ENCODE measurements at regions not wholly inside any gene's neighbourhood (a gene's known extent, or its start where the extent isn't known, plus 50 kb on each side); places are given as distances from the start of the nearest gene placed in this dataset.
"Not testable (repeated sequence)": the region's sequence is repeated elsewhere in the genome, so short reads cannot be mapped to it uniquely, and the experiment has no call there.

DNA sequence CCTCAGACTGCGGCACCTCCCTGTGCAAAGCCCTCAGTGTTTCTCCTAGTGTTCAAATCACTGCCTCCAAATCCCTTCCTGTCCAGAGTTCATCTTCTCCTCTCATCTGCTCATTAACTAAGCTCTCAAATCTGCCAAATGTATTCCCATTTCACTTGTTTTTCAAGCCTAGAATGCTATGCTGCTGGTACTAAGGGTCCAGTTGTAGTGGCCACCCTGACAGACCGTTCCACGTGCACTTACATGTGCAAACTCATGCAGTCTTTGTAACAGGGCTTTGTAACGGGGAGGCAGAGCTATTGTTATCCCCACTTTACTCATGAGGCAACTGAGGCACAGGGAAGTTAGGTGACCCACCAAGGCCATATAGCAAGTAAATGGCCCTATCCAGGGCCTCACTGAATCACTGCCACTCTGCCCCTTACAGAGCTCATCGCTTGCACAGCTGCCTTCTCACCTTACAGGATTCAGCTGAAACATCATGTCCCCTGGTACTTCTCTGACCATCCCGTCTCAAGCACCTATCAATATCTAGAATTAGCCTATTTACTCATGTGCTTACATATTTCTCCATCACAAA lies 153.0 kb upstream of the PDE1C start:
- DNase-seq, result no peak
- H3K9me3 ChIP-seq, result peaks cover 4% of the 10 kb centered on the region
- no peaks in the 10 kb centered on the region for H3K4me1 ChIP-seq
- H3K27me3 ChIP-seq (ENCODE audit: low read depth), result no peaks in the 10 kb centered on the region
- intact Hi-C loops (cut with DNase I), result no loop called here
- TF ChIP-seq, protein P1, sequence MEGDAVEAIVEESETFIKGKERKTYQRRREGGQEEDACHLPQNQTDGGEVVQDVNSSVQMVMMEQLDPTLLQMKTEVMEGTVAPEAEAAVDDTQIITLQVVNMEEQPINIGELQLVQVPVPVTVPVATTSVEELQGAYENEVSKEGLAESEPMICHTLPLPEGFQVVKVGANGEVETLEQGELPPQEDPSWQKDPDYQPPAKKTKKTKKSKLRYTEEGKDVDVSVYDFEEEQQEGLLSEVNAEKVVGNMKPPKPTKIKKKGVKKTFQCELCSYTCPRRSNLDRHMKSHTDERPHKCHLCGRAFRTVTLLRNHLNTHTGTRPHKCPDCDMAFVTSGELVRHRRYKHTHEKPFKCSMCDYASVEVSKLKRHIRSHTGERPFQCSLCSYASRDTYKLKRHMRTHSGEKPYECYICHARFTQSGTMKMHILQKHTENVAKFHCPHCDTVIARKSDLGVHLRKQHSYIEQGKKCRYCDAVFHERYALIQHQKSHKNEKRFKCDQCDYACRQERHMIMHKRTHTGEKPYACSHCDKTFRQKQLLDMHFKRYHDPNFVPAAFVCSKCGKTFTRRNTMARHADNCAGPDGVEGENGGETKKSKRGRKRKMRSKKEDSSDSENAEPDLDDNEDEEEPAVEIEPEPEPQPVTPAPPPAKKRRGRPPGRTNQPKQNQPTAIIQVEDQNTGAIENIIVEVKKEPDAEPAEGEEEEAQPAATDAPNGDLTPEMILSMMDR (IDR thresholded peaks at IDR 0.05), result no peak
- no peak for ATAC-seq
- H3K4me3 ChIP-seq, result no peak overlapping the region
- no peaks in the 10 kb centered on the region for H3K36me3 ChIP-seq
- no peak overlapping the region for H3K27ac ChIP-seq

DNA sequence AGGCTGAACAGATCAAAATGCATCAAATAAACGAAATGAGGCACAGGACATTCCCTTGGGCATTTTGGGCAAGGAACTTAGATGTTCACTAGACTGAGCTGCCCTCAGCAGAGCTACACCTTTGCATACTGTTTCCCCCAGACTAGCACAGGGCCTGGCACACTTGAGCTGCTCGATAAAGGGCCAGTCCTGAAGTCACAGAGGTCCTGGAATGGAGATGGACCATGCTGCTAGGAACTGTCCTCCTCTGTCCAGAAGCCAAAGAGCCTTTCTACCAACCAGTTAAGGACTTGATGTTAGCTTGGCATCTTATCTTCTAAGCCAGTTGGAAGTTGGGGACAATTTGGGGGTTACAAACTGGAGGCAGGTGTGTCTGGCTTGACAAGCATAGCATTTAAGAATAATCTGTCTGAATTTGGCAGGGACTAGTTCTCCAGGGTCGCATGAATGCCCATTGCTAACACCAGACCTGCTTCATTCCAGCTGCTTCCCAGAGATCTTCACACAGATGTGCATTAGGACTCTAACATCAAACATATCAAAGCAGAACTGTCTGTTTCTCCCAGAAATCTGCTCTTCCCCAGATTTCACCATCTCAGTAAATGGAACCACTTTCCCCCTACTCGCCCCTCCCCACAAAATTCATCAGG lies 152.2 kb upstream of the PDE1C start:
- Histone ChIP-seq H3K36me3 (no peaks in the 10 kb centered on the region), H3K9me3 (no peaks in the 10 kb centered on the region), H3K4me1 (no peaks in the 10 kb centered on the region), H3K27ac (no peak overlapping the region), H3K4me3 (no peak overlapping the region), H3K27me3 (ENCODE audit: low read depth) (no peaks in the 10 kb centered on the region)
- ATAC-seq (no peak), DNase-seq (no peak)
- intact Hi-C loops (cut with DNase I), result no loop called here
- TF ChIP-seq, protein P1 (IDR thresholded peaks at IDR 0.05), result no peak

DNA sequence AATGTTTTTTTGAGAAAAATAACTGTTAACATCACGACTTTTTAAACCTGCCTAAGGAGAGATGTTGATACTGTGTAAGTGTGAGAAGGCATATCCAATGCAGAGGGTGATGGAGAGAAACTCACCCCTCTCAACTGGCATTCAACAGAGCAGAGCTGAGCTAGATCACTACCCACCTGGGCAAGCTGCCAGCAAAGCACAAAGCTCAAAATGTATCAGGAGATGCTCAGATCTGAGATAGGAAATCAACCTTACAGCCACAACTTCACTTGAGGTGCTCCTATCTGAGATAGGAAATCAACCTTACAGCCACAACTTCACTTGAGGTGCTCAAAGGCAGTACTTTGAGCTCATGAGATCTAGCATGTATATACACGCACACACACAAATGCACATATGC lies 151.5 kb upstream of the PDE1C start:
- no peak overlapping the region for H3K4me3 ChIP-seq
- TF ChIP-seq, protein P1 (IDR thresholded peaks at IDR 0.05), result no peak
- no peaks in the 10 kb centered on the region for H3K36me3 ChIP-seq
- no peaks in the 10 kb centered on the region for H3K9me3 ChIP-seq
- ATAC-seq, result no peak
- H3K27ac ChIP-seq, result no peak overlapping the region
- no peak for DNase-seq
- H3K27me3 ChIP-seq (ENCODE audit: low read depth), result no peaks in the 10 kb centered on the region
- intact Hi-C loops (cut with DNase I), result no loop called here
- no peaks in the 10 kb centered on the region for H3K4me1 ChIP-seq

DNA sequence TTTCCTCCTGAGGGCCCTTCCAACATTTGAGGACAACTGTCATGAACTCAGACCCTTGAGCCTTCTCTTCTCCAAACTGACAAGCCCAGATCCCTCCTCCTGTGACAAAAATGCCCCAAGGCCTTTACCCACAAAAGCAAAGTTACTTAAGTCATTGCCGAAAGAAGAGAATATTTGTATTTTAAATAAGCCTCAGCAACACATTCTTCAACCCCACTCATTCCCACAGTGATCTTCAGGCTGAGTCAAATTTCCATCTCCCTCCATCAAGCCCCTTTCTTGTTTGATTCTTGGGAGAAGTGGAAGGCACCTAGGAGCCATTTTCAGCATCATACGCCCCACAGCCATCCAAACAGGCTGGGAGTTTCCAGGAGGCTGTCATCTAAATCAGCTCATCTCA lies 150.8 kb upstream of the PDE1C start:
- no peaks in the 10 kb centered on the region for H3K36me3 ChIP-seq
- H3K27me3 ChIP-seq (ENCODE audit: low read depth), result no peaks in the 10 kb centered on the region
- intact Hi-C loops (cut with DNase I), result no loop called here
- TF ChIP-seq, protein P1 (IDR thresholded peaks at IDR 0.05), result no peak
- ATAC-seq, result no peak
- H3K4me1 ChIP-seq, result no peaks in the 10 kb centered on the region
- H3K27ac ChIP-seq, result no peak overlapping the region
- no peak overlapping the region for H3K4me3 ChIP-seq
- DNase-seq, result no peak
- H3K9me3 ChIP-seq, result no peaks in the 10 kb centered on the region

DNA sequence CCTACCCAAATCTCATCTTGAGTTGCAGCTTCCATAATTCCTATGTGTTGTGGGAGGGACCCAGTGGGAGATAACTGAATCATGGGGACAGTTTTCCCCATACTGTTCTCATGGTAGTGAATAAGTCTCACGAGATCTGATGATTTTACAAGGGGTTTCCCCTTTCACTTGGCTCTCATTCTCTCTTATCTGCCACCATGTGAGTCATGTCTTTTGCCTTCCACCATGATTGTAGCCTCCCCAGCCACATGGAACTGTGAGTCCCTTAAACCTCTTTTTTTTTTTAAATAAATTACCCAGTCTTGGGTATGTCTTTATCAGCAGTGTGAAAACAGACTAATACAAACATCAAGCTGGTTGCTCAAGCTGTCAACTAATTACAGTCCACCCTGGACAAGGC lies 149.6 kb upstream of the PDE1C start:
- H3K27ac ChIP-seq; intact Hi-C loops (cut with DNase I); H3K4me1 ChIP-seq; H3K27me3 ChIP-seq (ENCODE audit: low read depth); H3K4me3 ChIP-seq; DNase-seq; ATAC-seq; H3K36me3 ChIP-seq; H3K9me3 ChIP-seq: not testable (repeated sequence)

DNA sequence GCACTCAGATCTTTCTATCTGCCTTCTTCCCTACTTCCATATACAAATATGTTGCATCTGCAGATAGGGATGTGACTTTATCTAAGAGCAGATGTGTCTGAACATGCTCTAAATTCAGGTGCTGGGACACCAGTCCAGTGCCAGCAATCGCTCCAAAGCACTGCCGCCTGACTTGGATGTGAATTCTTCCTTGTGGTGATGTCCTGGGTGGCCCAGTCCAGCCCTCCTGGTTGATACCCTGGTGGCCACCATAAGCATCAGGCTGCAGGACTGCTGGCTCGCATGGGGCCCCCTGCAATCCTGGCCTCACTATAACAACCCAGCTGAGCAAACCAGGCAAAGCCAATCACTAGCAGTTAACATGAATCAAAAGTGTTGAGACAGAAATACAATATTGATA lies 149.2 kb upstream of the PDE1C start:
- Histone ChIP-seq H3K27ac (no peak overlapping the region), H3K4me1 (no peaks in the 10 kb centered on the region), H3K27me3 (ENCODE audit: low read depth) (no peaks in the 10 kb centered on the region), H3K36me3 (no peaks in the 10 kb centered on the region), H3K4me3 (no peak overlapping the region), H3K9me3 (no peaks in the 10 kb centered on the region)
- ATAC-seq (no peak), DNase-seq (no peak)
- intact Hi-C loops (cut with DNase I), result no loop called here
- TF ChIP-seq, protein P1 (IDR thresholded peaks at IDR 0.05), result no peak
